ENCODE measurements at regions not wholly inside any gene's neighbourhood (a gene's known extent, or its start where the extent isn't known, plus 50 kb on each side); places are given as distances from the start of the nearest gene placed in this dataset.

- TF ChIP-seq CTCF (conservative IDR thresholded peaks at IDR 0.05; ENCODE audit: low read depth, low read length) (no peak), EZH2 (IDR thresholded peaks at IDR 0.05; ENCODE audit: borderline replicate concordance, low read depth, low read length, poor library complexity, severe bottlenecking) (no peak)
Measured at GRCh38 chr1:201702936-201703335, 126.0 kb upstream of the IPO9 start.
